Smooth muscle cell (in vitro differentiated cells): ENCODE measurements at regions not wholly inside any gene's neighbourhood (a gene's known extent, or its start where the extent isn't known, plus 50 kb on each side); places are given as distances from the start of the nearest gene placed in this dataset.

Experiments used
- DNase-seq: peaks from one replicate; lab custom pipeline; 2025; ENCODE audit not compliant: unreplicated experiment; lab: John Stamatoyannopoulos, UW
- H2AFZ ChIP-seq: fragments of 200-600 bp; sonication (generic); 2 replicates; pipeline ENCODE4 v1.6.0; 2016; ENCODE audit warnings: antibody characterized with exemption, low read depth, mild to moderate bottlenecking
- H3F3A ChIP-seq: fragments of 200-600 bp; sonication (generic); 2 replicates; pipeline ENCODE4 v1.6.0; 2017; ENCODE audit warnings: antibody characterized with exemption, low read depth
- H3K27ac ChIP-seq: fragments of 200-600 bp; sonication (generic); 2 replicates; pipeline ENCODE4 v1.5.1; 2016; ENCODE audit warnings: low read depth, mild to moderate bottlenecking
- H3K27me3 ChIP-seq: fragments of 200-600 bp; sonication (generic); 2 replicates; pipeline ENCODE4 v1.6.1; 2016; ENCODE audit warnings: low read depth, mild to moderate bottlenecking
- H3K36me3 ChIP-seq: fragments of 200-600 bp; sonication (generic); 2 replicates; pipeline ENCODE4 v1.5.1; 2016; ENCODE audit warnings: low read depth
- H3K4me1 ChIP-seq: fragments of 200-600 bp; sonication (generic); 2 replicates; pipeline ENCODE4 v1.5.1; 2016; ENCODE audit warnings: low read depth
- H3K4me2 ChIP-seq: fragments of 200-600 bp; sonication (generic); 2 replicates; pipeline ENCODE4 v1.6.0; 2016; ENCODE audit warnings: mild to moderate bottlenecking
- H3K4me3 ChIP-seq: fragments of 200-600 bp; sonication (generic); 2 replicates; pipeline ENCODE4 v1.5.1; 2016; ENCODE audit warnings: mild to moderate bottlenecking
- H3K79me2 ChIP-seq: fragments of 200-600 bp; sonication (generic); 2 replicates; pipeline ENCODE4 v1.6.0; 2016; ENCODE audit warnings: low read depth, mild to moderate bottlenecking
- H3K9ac ChIP-seq: fragments of 200-600 bp; sonication (generic); 2 replicates; pipeline ENCODE4 v1.6.0; 2016; ENCODE audit warnings: low read depth
- H3K9me3 ChIP-seq: fragments of 200-600 bp; sonication (generic); replicated peaks from 2 replicates; pipeline ENCODE4 v1.5.1; 2016; ENCODE audit warnings: low read depth
- H4K20me1 ChIP-seq: fragments of 200-600 bp; sonication (generic); 2 replicates; pipeline ENCODE4 v1.6.0; 2016; ENCODE audit warnings: low read depth
- CTCF ChIP-seq: fragments of 200-600 bp; sonication (generic); IDR thresholded peaks from 2 replicates; pipeline ENCODE4 v1.5.1; 2017; ENCODE audit warnings: borderline replicate concordance, mild to moderate bottlenecking, antibody characterized with exemption; ENCODE audit not compliant: insufficient read depth, poor library complexity, severe bottlenecking
- WGBS: methylation state at CpG from one replicate; pipeline ENCODE4 v1.1.7; 2016; ENCODE audit warnings: low lambda C conversion rate; 5-methylcytosine and 5-hydroxymethylcytosine counted together

GRCh38 chr2:67955748-67956603 lies 106.8 kb downstream of the C1D start:
- 90% methylated on average over 7 of the region's 7 CpGs for WGBS
- Histone ChIP-seq H3K4me3 (no peak overlapping the region), H3K36me3 (no peaks in the 10 kb centered on the region), H2AFZ (no peak overlapping the region), H4K20me1 (no peaks in the 10 kb centered on the region), H3K4me2 (no peak overlapping the region), H3F3A (no peaks in the 10 kb centered on the region), H3K79me2 (no peaks in the 10 kb centered on the region), H3K27ac (no peak overlapping the region), H3K4me1 (no peaks in the 10 kb centered on the region), H3K27me3 (peaks cover 16% of the 10 kb centered on the region), H3K9ac (no peak overlapping the region), H3K9me3 (no peaks in the 10 kb centered on the region)
- DNase-seq: no peak
- no peak for TF ChIP-seq CTCF

GRCh38 chr2:67965246-67965645 lies 97.6 kb downstream of the C1D start:
- Histone ChIP-seq H3K9ac (no peak overlapping the region), H3K4me2 (no peak overlapping the region), H3K79me2 (no peaks in the 10 kb centered on the region), H2AFZ (no peak overlapping the region), H3K4me1 (no peaks in the 10 kb centered on the region), H3K4me3 (no peak overlapping the region), H3K9me3 (no peaks in the 10 kb centered on the region), H3K36me3 (no peaks in the 10 kb centered on the region), H3F3A (no peaks in the 10 kb centered on the region), H3K27ac (no peak overlapping the region), H4K20me1 (no peaks in the 10 kb centered on the region), H3K27me3 (no peaks in the 10 kb centered on the region)
- DNase-seq: no peak
- 84% methylated on average over 3 of the region's 3 CpGs for WGBS
- TF ChIP-seq CTCF: no peak

- H3K9ac ChIP-seq: no peak overlapping the region
- no peak overlapping the region for H3K4me2 ChIP-seq
- H3K27ac ChIP-seq: no peak overlapping the region
- no peak for DNase-seq
- peaks cover 6% of the 10 kb centered on the region for H3K4me1 ChIP-seq
- no peak for TF ChIP-seq CTCF
- no peak overlapping the region for H2AFZ ChIP-seq
- no peak overlapping the region for H3K4me3 ChIP-seq
- no peaks in the 10 kb centered on the region for H4K20me1 ChIP-seq
- no peaks in the 10 kb centered on the region for H3F3A ChIP-seq
- H3K9me3 ChIP-seq: no peaks in the 10 kb centered on the region
- H3K27me3 ChIP-seq: peaks cover 3% of the 10 kb centered on the region
- no peaks in the 10 kb centered on the region for H3K79me2 ChIP-seq
- H3K36me3 ChIP-seq: no peaks in the 10 kb centered on the region
These were observed 92.7 kb downstream of the C1D start for GRCh38 chr2:67970071-67970470.

GRCh38 chr2:67970542-67970941 lies 92.3 kb downstream of the C1D start:
- Histone ChIP-seq H3K79me2 (no peaks in the 10 kb centered on the region), H3K9ac (no peak overlapping the region)

More at GRCh38 chr2:67970542-67970941, 92.3 kb downstream of the C1D start:
- 90% methylated on average over 3 of the region's 3 CpGs for WGBS
- Histone ChIP-seq H3K4me2 (no peak overlapping the region), H3K36me3 (no peaks in the 10 kb centered on the region), H3K27me3 (peaks cover 3% of the 10 kb centered on the region), H2AFZ (no peak overlapping the region), H3K9me3 (no peaks in the 10 kb centered on the region), H3K27ac (no peak overlapping the region), H3K4me3 (no peak overlapping the region), H3F3A (no peaks in the 10 kb centered on the region), H4K20me1 (no peaks in the 10 kb centered on the region), H3K4me1 (peaks cover 6% of the 10 kb centered on the region)
- DNase-seq: no peak
- TF ChIP-seq CTCF: no peak
